Brain microvascular endothelial cell (primary cell): ENCODE measurements at regions not wholly inside any gene's neighbourhood (a gene's known extent, or its start where the extent isn't known, plus 50 kb on each side); places are given as distances from the start of the nearest gene placed in this dataset.

ENCODE experiments used
- DNase-seq: peaks from one replicate; pipeline ENCODE4 v3.0.0-alpha.2; 2020
- H3K27ac ChIP-seq: fragments of 250-450 bp; sonication (Bioruptor Pico); 2 replicates; pipeline ENCODE4 v1.5.1; 2020; ENCODE audit warnings: mild to moderate bottlenecking, moderate library complexity
- H3K27me3 ChIP-seq: fragments of 250-450 bp; sonication (Bioruptor Pico); replicated peaks from 2 replicates; pipeline ENCODE4 v1.5.1; 2020; ENCODE audit warnings: mild to moderate bottlenecking
- H3K36me3 ChIP-seq: fragments of 250-450 bp; sonication (Bioruptor Pico); replicated peaks from 2 replicates; pipeline ENCODE4 v1.5.1; 2020; ENCODE audit warnings: mild to moderate bottlenecking
- H3K4me3 ChIP-seq: 2 replicates; pipeline ENCODE4 v1.5.1; 2011; ENCODE audit warnings: low read depth, mild to moderate bottlenecking, control low read depth, low read length, moderate library complexity
- in situ Hi-C: cut with HindIII; loops from 2 replicates; pipeline ENCODE4 v1.10.0; 2017; ENCODE audit warnings: low sequenced_read_pairs, low pct_ligation_motif_present
- TF ChIP-seq, protein P1 (sequence below): IDR thresholded peaks from 2 replicates; pipeline ENCODE4 v1.5.1; 2011; ENCODE audit warnings: low read depth, mild to moderate bottlenecking, moderate library complexity, low read length, control low read depth, inconsistent platforms; ENCODE audit errors: missing control alignments

DNA sequence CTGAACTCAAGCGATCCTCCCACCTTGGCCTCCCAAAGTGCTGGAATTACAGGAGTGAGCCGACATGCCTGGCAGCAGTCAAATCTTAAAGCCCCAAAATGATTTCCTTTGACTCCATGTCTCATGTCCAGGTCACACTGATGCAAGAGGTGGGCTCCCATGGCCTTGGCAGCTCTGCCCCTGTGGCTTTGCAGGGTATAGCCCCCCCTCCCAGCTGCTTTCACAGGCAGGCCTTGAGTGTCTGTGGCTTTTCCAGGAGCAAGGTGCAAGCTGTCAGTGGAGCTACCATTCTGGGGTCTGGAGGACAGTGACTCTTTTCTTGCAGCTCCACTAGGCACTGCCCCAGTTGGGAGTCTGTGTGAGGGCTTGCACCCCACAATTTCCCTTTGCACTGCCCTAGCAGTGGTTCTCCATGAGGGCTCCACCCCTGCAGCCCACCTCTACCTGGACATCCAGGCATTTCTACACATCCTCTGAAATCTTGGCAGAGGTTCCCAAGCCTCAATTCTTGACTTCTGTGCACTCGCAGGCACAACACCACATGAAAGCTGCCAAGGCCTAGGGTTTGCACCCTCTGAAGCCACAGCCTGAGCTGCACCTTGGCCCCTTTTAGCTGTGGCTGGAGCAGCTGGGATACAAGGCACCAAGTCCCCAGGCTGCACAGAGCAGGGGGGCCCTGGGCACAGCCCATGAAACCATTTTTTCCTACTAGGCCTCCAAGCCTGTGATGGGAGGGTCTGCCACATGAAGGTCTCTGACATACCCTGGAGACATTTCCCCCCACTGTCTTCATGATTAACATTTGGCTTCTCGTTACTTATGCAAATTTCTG lies 79.3 kb upstream of the ARL4D start:
- in situ Hi-C loops: no loop called here
- no peaks in the 10 kb centered on the region for H3K36me3 ChIP-seq
- no peak for DNase-seq

DNA sequence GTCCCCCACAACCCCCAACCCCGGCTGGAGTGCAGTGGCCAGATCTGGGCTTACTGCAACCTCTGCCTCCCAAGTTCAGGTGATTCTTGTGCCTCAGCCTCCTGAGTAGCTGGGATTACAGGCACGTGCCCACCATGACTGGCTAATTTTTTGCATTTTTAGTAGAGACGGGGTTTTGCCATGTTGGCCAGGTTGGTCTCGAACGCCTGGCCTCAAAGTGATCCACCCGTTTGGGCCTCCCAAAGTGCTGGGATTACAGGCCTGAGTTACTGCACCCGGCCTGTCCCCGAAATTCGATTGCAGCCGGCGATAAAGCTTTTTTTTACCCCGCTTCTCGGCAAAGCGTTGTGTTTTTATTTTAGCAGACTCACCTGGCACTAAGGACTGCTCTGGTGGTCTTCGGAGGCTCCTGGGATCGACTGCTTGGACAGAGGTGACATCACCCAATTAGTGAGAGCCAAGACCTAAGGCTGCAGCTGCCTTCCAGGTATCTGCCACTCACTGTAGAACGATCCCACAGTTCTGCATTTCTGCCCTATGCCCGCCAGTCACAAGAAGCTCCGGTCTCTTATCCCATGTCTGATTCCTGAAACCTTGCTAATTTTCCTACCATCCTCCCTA lies 82.2 kb upstream of the ARL4D start:
- Histone ChIP-seq H3K27me3 (no peaks in the 10 kb centered on the region), H3K4me3 (no peak overlapping the region), H3K27ac (no peak overlapping the region), H3K36me3 (no peaks in the 10 kb centered on the region)
- no peak for DNase-seq
- in situ Hi-C loops: no loop called here
- TF ChIP-seq, protein P1, sequence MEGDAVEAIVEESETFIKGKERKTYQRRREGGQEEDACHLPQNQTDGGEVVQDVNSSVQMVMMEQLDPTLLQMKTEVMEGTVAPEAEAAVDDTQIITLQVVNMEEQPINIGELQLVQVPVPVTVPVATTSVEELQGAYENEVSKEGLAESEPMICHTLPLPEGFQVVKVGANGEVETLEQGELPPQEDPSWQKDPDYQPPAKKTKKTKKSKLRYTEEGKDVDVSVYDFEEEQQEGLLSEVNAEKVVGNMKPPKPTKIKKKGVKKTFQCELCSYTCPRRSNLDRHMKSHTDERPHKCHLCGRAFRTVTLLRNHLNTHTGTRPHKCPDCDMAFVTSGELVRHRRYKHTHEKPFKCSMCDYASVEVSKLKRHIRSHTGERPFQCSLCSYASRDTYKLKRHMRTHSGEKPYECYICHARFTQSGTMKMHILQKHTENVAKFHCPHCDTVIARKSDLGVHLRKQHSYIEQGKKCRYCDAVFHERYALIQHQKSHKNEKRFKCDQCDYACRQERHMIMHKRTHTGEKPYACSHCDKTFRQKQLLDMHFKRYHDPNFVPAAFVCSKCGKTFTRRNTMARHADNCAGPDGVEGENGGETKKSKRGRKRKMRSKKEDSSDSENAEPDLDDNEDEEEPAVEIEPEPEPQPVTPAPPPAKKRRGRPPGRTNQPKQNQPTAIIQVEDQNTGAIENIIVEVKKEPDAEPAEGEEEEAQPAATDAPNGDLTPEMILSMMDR: no peak

More for the DNA sequence above, 79.3 kb upstream of the ARL4D start:
- TF ChIP-seq, protein P1: no peak
- Histone ChIP-seq H3K27ac (no peak overlapping the region), H3K27me3 (no peaks in the 10 kb centered on the region), H3K4me3 (no peak overlapping the region)

DNA sequence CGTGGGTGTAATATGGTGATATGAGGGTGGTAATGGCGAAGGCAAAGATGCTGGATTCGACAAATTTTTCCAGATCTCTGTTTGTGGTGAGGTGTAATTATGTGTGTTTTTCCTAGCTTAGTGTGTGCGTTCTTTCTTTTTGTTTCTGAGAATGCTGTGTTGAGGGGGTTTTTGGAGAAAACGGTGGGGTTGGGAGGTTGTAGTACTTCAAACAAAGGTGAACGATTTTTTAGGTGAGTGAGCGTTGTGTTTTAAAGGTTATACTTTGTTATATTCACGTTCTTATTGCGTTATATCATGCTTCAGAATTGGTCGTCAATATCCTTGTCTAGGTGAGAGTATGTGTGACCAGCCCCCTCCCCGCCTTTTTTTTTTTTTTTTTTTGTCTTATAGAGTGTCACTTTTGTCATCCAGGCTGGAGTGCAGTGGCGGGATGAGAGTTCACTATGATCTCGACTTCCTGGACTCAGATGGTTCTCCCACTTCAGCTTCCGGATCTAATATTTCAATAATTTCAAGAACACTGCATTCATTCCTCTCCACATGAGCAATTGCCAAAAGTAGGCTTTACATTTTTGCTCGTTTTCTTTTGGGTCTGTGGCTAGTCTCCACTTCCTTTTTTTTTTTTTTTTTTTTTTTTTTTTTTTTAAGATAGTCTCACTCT lies 82.2 kb upstream of the RNU2-1 start:
- Histone ChIP-seq H3K4me3 (no peak overlapping the region), H3K27ac (no peak overlapping the region), H3K36me3 (no peaks in the 10 kb centered on the region), H3K27me3 (no peaks in the 10 kb centered on the region)
- in situ Hi-C loops: no loop called here
- TF ChIP-seq, protein P1: no peak
- no peak for DNase-seq

DNA sequence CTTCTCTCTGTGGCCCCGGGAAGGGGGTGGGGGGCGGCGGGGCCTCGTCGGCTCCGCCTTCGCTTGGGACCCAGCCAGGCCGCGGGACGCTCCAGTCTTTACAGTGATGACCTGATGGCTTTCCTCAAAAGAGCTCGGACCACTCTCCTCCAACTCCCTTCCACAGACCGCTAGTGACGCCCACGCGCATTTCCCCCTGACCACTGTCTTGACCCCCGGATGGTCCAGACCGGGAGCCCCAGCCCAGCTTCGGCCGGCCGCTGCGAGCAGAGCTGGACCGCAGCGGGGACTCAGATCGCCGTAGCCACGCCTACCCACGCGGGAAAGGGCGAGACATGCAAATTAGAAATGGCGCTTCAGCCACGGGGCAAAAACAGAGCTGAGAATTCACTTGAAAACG lies 81.6 kb upstream of the RNU2-1 start:
- in situ Hi-C loops: no loop called here
- DNase-seq: no peak
- H3K4me3 ChIP-seq: no peak overlapping the region
- TF ChIP-seq, protein P1: no peak
- H3K27ac ChIP-seq: no peak overlapping the region
- H3K36me3 ChIP-seq: no peaks in the 10 kb centered on the region
- no peaks in the 10 kb centered on the region for H3K27me3 ChIP-seq

DNA sequence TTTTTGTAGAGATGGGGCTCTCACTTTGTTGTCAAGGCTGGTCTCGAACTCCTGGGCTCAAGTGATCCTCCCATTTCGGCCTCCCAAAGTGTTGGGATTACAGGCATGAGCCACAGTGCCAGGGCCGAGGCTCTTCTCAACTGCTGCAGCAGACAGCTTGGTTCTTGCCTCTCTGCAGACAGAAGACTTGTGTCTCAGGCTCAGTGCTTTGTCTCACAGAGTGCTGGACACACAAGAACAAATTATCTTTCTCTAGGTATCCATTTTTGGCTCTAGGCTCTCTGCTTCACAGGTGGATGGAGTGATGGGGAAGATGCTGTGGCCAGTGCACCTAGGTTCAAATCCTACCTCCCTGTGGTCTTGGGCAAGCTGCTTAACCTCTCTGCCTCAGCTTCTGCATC lies 80.8 kb upstream of the RNU2-1 start:
- in situ Hi-C loops: no loop called here
- TF ChIP-seq, protein P1: no peak
- Histone ChIP-seq H3K36me3 (no peaks in the 10 kb centered on the region), H3K4me3 (no peak overlapping the region), H3K27ac (no peak overlapping the region), H3K27me3 (no peaks in the 10 kb centered on the region)
- DNase-seq: no peak
